ENCODE measurements at regions not wholly inside any gene's neighbourhood (a gene's known extent, or its start where the extent isn't known, plus 50 kb on each side); places are given as distances from the start of the nearest gene placed in this dataset.

GRCh38 chr18:56001576-56001975 lies 413.6 kb upstream of the TCF4 start:
- TF ChIP-seq, protein P1, sequence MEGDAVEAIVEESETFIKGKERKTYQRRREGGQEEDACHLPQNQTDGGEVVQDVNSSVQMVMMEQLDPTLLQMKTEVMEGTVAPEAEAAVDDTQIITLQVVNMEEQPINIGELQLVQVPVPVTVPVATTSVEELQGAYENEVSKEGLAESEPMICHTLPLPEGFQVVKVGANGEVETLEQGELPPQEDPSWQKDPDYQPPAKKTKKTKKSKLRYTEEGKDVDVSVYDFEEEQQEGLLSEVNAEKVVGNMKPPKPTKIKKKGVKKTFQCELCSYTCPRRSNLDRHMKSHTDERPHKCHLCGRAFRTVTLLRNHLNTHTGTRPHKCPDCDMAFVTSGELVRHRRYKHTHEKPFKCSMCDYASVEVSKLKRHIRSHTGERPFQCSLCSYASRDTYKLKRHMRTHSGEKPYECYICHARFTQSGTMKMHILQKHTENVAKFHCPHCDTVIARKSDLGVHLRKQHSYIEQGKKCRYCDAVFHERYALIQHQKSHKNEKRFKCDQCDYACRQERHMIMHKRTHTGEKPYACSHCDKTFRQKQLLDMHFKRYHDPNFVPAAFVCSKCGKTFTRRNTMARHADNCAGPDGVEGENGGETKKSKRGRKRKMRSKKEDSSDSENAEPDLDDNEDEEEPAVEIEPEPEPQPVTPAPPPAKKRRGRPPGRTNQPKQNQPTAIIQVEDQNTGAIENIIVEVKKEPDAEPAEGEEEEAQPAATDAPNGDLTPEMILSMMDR (IDR thresholded peaks at IDR 0.05) = no peak
- TF ChIP-seq POLR2A (IDR thresholded peaks at IDR 0.05) = no peak
